HEK293 (cell line): ENCODE measurements at regions not wholly inside any gene's neighbourhood (a gene's known extent, or its start where the extent isn't known, plus 50 kb on each side); places are given as distances from the start of the nearest gene placed in this dataset.

Source experiments
- CTCF ChIA-PET: fragments of 350-600 bp; formaldehyde crosslinking; extraction: SDS; loops from one replicate; lab custom pipeline; 2021; ENCODE audit warnings: antibody characterized with exemption; lab: Yijun Ruan, JAX
- POLR2A ChIA-PET: fragments of 300-600 bp; formaldehyde crosslinking; extraction: SDS; loops from one replicate; lab custom pipeline; 2020; ENCODE audit warnings: antibody characterized with exemption, inconsistent platforms; lab: Yijun Ruan, JAX
- H3K27ac ChIP-seq: fragments of 200-500 bp; sonication (Bioruptor generic); 2 replicates; pipeline ENCODE4 v1.5.1; 2014; ENCODE audit warnings: low read depth, low read length, control low read depth, inconsistent platforms; ENCODE audit errors: extremely low read depth
- H3K36me3 ChIP-seq, 2 experiments: fragments of 200-500 bp in 1 of 2; sonication (Bioruptor generic) in 1 of 2; 1 replicate in 1 of 2; 2 replicates in 1 of 2; pipeline ENCODE4 v1.5.1; 2014 to 2017; ENCODE audit warnings: inconsistent platforms in 2 of 2, low read length in 2 of 2; ENCODE audit not compliant: control insufficient read depth in 2 of 2, insufficient read depth in 1 of 2
- H3K4me1 ChIP-seq: fragments of 200-500 bp; sonication (Bioruptor generic); 2 replicates; pipeline ENCODE4 v1.5.1; 2014; ENCODE audit warnings: mild to moderate bottlenecking, low read length, inconsistent platforms; ENCODE audit not compliant: control insufficient read depth, insufficient read depth
- H3K4me3 ChIP-seq: 2 replicates; pipeline ENCODE4 v1.5.1; 2011; ENCODE audit warnings: low read depth, mild to moderate bottlenecking, control low read depth, low read length, moderate library complexity
- H3K9me3 ChIP-seq: fragments of 200-500 bp; sonication (Bioruptor generic); 2 replicates; pipeline ENCODE4 v1.5.1; 2014; ENCODE audit warnings: low read depth, low read length, inconsistent platforms; ENCODE audit not compliant: control insufficient read depth, insufficient read depth
- HOXD13 ChIP-seq: sonication (generic); formaldehyde crosslinking; IDR thresholded peaks from 2 replicates; pipeline ENCODE4 v1.8.0; 2022; ENCODE audit warnings: missing genetic modification reagents, borderline replicate concordance
- KLF8 ChIP-seq: fragments of 450-650 bp; formaldehyde crosslinking; IDR thresholded peaks from 2 replicates; pipeline ENCODE4 v1.5.1; 2016; ENCODE audit warnings: missing biosample characterization, missing genetic modification characterization
- ZEB2 ChIP-seq: fragments of 450-650 bp; formaldehyde crosslinking; IDR thresholded peaks from 2 replicates; pipeline ENCODE4 v1.5.1; 2016; ENCODE audit warnings: missing biosample characterization, missing genetic modification characterization
- ZFHX2 ChIP-seq: fragments of 450-650 bp; formaldehyde crosslinking; conservative IDR thresholded peaks from 2 replicates; pipeline ENCODE4 v1.5.1; 2016; ENCODE audit warnings: missing biosample characterization, missing genetic modification characterization
- ZNF114 ChIP-seq: fragments of 450-650 bp; formaldehyde crosslinking; IDR thresholded peaks from 2 replicates; pipeline ENCODE4 v1.5.0; 2017; ENCODE audit warnings: missing biosample characterization, missing genetic modification characterization
- ZNF155 ChIP-seq: fragments of 450-650 bp; formaldehyde crosslinking; IDR thresholded peaks from 2 replicates; pipeline ENCODE4 v1.5.1; 2016; ENCODE audit warnings: missing biosample characterization, missing genetic modification characterization
- ZNF19 ChIP-seq: fragments of 450-650 bp; formaldehyde crosslinking; IDR thresholded peaks from 2 replicates; pipeline ENCODE4; 2016; ENCODE audit warnings: missing biosample characterization, missing genetic modification characterization, low read depth
- ZNF555 ChIP-seq: fragments of 450-650 bp; formaldehyde crosslinking; conservative IDR thresholded peaks from 2 replicates; pipeline ENCODE4 v1.5.1; 2017; ENCODE audit warnings: missing biosample characterization, mild to moderate bottlenecking, missing genetic modification characterization, inconsistent platforms
- ZNF670 ChIP-seq: fragments of 450-650 bp; formaldehyde crosslinking; IDR thresholded peaks from 2 replicates; pipeline ENCODE4 v1.5.1; 2016; ENCODE audit warnings: missing biosample characterization, missing genetic modification characterization, low read depth
- ZNF785 ChIP-seq: fragments of 450-650 bp; formaldehyde crosslinking; IDR thresholded peaks from 2 replicates; pipeline ENCODE4 v1.5.1; 2016; ENCODE audit warnings: missing biosample characterization, missing genetic modification characterization
- ZXDB ChIP-seq: fragments of 450-650 bp; formaldehyde crosslinking; IDR thresholded peaks from 2 replicates; pipeline ENCODE4 v1.5.1; 2016; ENCODE audit warnings: missing biosample characterization, missing genetic modification characterization
- TF ChIP-seq, protein P1 (sequence below): fragments of 450-650 bp; formaldehyde crosslinking; IDR thresholded peaks from 2 replicates; pipeline ENCODE4 v1.5.1; 2016; ENCODE audit warnings: missing biosample characterization, missing genetic modification characterization
- TF ChIP-seq, protein P2 (sequence below): fragments of 450-650 bp; formaldehyde crosslinking; IDR thresholded peaks from 2 replicates; pipeline ENCODE4 v1.5.1; 2016; ENCODE audit warnings: missing biosample characterization, missing genetic modification characterization
- TF ChIP-seq, protein P3 (sequence below): fragments of 450-650 bp; formaldehyde crosslinking; IDR thresholded peaks from 2 replicates; pipeline ENCODE4; 2016; ENCODE audit warnings: missing biosample characterization, missing genetic modification characterization
- TF ChIP-seq, protein P4 (sequence below): fragments of 450-650 bp; formaldehyde crosslinking; IDR thresholded peaks from 2 replicates; pipeline ENCODE4 v1.5.1; 2017; ENCODE audit warnings: missing biosample characterization, missing genetic modification characterization
- TF ChIP-seq, protein P5 (sequence below): fragments of 450-650 bp; formaldehyde crosslinking; IDR thresholded peaks from 2 replicates; pipeline ENCODE4 v1.5.1; 2017; ENCODE audit warnings: missing biosample characterization, missing genetic modification characterization
- TF ChIP-seq, protein P6 (sequence below): fragments of 450-650 bp; formaldehyde crosslinking; IDR thresholded peaks from 2 replicates; pipeline ENCODE4 v1.5.1; 2016; ENCODE audit warnings: missing biosample characterization, missing genetic modification characterization
- TF ChIP-seq, protein P7 (sequence below): fragments of 450-650 bp; formaldehyde crosslinking; IDR thresholded peaks from 2 replicates; pipeline ENCODE4 v1.5.1; 2016; ENCODE audit warnings: missing biosample characterization, missing genetic modification characterization

DNA sequence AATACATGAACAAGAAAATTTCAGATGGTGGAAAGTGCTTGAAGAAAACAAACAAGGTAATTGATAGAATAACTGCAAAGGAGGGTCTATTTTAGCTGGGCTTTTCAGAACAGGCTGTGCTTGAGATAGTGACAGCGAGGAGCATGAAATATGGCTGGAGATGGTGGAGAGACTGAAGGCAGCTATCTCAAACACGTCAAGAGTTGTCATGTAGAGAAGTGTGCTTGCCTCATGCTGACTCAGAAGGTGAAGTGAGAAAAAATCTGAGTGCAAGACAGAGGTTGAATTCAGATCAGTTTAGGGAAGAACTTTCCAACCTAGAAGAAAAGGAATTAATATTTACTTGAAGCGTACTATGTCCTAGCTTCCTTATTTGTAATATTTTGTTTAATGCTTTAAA is 115.5 kb upstream of the RANBP3L start:
- H3K4me3 ChIP-seq = no peak overlapping the region
- no peaks in the 10 kb centered on the region for H3K4me1 ChIP-seq
- H3K27ac ChIP-seq = no peak overlapping the region
- no peaks in the 10 kb centered on the region for H3K9me3 ChIP-seq
- CTCF ChIA-PET = interaction anchor here (0.7 to 14.5 kb wide), 9 partner anchors 10 to 338 kb away, joined by 3 to 352 read pairs (median 4); partner anchors contain the start of gene SLC1A3
- TF ChIP-seq KLF8 (tag by site-specific recombination) (no peak), ZNF114 (no peak), ZNF555 (tag by site-specific recombination) (no peak), ZXDB (tag by site-specific recombination) (no peak), ZNF785 (no peak), ZNF155 (no peak), ZFHX2 (tag by site-specific recombination) (no peak), ZNF670 (no peak), HOXD13 (CRISPR knock-in tag) (no peak), ZNF19 (tag by site-specific recombination) (no peak), ZEB2 (tag by site-specific recombination) (no peak)
- TF ChIP-seq, protein P1, sequence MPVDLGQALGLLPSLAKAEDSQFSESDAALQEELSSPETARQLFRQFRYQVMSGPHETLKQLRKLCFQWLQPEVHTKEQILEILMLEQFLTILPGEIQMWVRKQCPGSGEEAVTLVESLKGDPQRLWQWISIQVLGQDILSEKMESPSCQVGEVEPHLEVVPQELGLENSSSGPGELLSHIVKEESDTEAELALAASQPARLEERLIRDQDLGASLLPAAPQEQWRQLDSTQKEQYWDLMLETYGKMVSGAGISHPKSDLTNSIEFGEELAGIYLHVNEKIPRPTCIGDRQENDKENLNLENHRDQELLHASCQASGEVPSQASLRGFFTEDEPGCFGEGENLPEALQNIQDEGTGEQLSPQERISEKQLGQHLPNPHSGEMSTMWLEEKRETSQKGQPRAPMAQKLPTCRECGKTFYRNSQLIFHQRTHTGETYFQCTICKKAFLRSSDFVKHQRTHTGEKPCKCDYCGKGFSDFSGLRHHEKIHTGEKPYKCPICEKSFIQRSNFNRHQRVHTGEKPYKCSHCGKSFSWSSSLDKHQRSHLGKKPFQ (tag by site-specific recombination) = no peak
- TF ChIP-seq, protein P2, sequence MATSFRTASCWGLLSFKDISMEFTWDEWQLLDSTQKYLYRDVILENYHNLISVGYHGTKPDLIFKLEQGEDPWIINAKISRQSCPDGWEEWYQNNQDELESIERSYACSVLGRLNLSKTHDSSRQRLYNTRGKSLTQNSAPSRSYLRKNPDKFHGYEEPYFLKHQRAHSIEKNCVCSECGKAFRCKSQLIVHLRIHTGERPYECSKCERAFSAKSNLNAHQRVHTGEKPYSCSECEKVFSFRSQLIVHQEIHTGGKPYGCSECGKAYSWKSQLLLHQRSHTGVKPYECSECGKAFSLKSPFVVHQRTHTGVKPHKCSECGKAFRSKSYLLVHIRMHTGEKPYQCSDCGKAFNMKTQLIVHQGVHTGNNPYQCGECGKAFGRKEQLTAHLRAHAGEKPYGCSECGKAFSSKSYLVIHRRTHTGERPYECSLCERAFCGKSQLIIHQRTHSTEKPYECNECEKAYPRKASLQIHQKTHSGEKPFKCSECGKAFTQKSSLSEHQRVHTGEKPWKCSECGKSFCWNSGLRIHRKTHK (tag by site-specific recombination) = no peak
- TF ChIP-seq, protein P3, sequence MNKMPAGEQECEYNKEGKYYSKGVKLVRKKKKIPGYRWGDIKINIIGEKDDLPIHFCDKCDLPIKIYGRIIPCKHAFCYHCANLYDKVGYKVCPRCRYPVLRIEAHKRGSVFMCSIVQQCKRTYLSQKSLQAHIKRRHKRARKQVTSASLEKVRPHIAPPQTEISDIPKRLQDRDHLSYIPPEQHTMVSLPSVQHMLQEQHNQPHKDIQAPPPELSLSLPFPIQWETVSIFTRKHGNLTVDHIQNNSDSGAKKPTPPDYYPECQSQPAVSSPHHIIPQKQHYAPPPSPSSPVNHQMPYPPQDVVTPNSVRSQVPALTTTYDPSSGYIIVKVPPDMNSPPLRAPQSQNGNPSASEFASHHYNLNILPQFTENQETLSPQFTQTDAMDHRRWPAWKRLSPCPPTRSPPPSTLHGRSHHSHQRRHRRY (tag by site-specific recombination) = no peak
- TF ChIP-seq, protein P4, sequence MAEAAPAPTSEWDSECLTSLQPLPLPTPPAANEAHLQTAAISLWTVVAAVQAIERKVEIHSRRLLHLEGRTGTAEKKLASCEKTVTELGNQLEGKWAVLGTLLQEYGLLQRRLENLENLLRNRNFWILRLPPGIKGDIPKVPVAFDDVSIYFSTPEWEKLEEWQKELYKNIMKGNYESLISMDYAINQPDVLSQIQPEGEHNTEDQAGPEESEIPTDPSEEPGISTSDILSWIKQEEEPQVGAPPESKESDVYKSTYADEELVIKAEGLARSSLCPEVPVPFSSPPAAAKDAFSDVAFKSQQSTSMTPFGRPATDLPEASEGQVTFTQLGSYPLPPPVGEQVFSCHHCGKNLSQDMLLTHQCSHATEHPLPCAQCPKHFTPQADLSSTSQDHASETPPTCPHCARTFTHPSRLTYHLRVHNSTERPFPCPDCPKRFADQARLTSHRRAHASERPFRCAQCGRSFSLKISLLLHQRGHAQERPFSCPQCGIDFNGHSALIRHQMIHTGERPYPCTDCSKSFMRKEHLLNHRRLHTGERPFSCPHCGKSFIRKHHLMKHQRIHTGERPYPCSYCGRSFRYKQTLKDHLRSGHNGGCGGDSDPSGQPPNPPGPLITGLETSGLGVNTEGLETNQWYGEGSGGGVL = no peak
- TF ChIP-seq, protein P5, sequence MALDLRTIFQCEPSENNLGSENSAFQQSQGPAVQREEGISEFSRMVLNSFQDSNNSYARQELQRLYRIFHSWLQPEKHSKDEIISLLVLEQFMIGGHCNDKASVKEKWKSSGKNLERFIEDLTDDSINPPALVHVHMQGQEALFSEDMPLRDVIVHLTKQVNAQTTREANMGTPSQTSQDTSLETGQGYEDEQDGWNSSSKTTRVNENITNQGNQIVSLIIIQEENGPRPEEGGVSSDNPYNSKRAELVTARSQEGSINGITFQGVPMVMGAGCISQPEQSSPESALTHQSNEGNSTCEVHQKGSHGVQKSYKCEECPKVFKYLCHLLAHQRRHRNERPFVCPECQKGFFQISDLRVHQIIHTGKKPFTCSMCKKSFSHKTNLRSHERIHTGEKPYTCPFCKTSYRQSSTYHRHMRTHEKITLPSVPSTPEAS = no peak
- TF ChIP-seq, protein P6, sequence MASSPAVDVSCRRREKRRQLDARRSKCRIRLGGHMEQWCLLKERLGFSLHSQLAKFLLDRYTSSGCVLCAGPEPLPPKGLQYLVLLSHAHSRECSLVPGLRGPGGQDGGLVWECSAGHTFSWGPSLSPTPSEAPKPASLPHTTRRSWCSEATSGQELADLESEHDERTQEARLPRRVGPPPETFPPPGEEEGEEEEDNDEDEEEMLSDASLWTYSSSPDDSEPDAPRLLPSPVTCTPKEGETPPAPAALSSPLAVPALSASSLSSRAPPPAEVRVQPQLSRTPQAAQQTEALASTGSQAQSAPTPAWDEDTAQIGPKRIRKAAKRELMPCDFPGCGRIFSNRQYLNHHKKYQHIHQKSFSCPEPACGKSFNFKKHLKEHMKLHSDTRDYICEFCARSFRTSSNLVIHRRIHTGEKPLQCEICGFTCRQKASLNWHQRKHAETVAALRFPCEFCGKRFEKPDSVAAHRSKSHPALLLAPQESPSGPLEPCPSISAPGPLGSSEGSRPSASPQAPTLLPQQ (tag by site-specific recombination) = no peak
- TF ChIP-seq, protein P7, sequence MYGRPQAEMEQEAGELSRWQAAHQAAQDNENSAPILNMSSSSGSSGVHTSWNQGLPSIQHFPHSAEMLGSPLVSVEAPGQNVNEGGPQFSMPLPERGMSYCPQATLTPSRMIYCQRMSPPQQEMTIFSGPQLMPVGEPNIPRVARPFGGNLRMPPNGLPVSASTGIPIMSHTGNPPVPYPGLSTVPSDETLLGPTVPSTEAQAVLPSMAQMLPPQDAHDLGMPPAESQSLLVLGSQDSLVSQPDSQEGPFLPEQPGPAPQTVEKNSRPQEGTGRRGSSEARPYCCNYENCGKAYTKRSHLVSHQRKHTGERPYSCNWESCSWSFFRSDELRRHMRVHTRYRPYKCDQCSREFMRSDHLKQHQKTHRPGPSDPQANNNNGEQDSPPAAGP (tag by site-specific recombination) = no peak
- TF ChIP-seq, all 188 proteins: peak for 0
- POLR2A ChIA-PET = interaction anchor here (1.3 kb wide), 1 partner anchor 273 kb away, joined by 5 read pairs; no protein-coding TSS in a partner anchor
- no peaks in the 10 kb centered on the region for H3K36me3 ChIP-seq
